ENCODE measurements at regions not wholly inside any gene's neighbourhood (a gene's known extent, or its start where the extent isn't known, plus 50 kb on each side); places are given as distances from the start of the nearest gene placed in this dataset.

DNA sequence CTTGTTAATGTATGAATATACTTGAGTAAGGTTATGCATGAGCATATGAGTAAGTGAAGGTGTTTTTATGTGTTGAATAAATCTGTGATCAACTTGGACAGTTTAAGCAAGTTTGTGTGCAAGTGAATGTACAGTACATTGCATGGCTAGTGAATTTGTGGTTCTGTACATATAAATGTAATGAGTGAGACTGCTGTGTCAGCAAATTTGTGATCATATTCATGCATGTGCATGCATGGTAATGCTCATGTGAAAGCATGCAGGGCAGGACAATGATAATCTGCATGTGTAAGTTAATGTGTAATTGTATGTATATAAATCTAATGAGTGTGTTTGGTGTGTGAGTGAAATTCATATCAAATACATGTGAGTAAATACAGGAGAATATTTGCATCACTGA is 188.5 kb downstream of the PWWP3B start:
- ATAC-seq, result no peak
- no peak for TF ChIP-seq TOX (CRISPR knock-in tag; IDR thresholded peaks at IDR 0.05; ENCODE audit: borderline replicate concordance)
- no peak for TF ChIP-seq GLIS3 (CRISPR knock-in tag; IDR thresholded peaks at IDR 0.05)
- TF ChIP-seq ISL1 (CRISPR knock-in tag; IDR thresholded peaks at IDR 0.05), result no peak
- TF ChIP-seq, protein P1, sequence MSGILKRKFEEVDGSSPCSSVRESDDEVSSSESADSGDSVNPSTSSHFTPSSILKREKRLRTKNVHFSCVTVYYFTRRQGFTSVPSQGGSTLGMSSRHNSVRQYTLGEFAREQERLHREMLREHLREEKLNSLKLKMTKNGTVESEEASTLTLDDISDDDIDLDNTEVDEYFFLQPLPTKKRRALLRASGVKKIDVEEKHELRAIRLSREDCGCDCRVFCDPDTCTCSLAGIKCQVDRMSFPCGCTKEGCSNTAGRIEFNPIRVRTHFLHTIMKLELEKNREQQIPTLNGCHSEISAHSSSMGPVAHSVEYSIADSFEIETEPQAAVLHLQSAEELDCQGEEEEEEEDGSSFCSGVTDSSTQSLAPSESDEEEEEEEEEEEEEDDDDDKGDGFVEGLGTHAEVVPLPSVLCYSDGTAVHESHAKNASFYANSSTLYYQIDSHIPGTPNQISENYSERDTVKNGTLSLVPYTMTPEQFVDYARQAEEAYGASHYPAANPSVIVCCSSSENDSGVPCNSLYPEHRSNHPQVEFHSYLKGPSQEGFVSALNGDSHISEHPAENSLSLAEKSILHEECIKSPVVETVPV (CRISPR knock-in tag; IDR thresholded peaks at IDR 0.05), result no peak
- no peak for TF ChIP-seq ZNF70 (CRISPR knock-in tag; IDR thresholded peaks at IDR 0.05)
- no peak for TF ChIP-seq TCF4 (CRISPR knock-in tag; IDR thresholded peaks at IDR 0.05; ENCODE audit: borderline replicate concordance)
- TF ChIP-seq ZNF565 (CRISPR knock-in tag; conservative IDR thresholded peaks at IDR 0.05; ENCODE audit: low read depth), result no peak
- no peak for TF ChIP-seq POU6F1 (CRISPR knock-in tag; IDR thresholded peaks at IDR 0.05; ENCODE audit: borderline replicate concordance, low read depth)
- TF ChIP-seq, protein P2, sequence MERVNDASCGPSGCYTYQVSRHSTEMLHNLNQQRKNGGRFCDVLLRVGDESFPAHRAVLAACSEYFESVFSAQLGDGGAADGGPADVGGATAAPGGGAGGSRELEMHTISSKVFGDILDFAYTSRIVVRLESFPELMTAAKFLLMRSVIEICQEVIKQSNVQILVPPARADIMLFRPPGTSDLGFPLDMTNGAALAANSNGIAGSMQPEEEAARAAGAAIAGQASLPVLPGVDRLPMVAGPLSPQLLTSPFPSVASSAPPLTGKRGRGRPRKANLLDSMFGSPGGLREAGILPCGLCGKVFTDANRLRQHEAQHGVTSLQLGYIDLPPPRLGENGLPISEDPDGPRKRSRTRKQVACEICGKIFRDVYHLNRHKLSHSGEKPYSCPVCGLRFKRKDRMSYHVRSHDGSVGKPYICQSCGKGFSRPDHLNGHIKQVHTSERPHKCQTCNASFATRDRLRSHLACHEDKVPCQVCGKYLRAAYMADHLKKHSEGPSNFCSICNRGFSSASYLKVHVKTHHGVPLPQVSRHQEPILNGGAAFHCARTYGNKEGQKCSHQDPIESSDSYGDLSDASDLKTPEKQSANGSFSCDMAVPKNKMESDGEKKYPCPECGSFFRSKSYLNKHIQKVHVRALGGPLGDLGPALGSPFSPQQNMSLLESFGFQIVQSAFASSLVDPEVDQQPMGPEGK (CRISPR knock-in tag; IDR thresholded peaks at IDR 0.05; ENCODE audit: borderline replicate concordance), result no peak
- no peak for TF ChIP-seq OSR1 (CRISPR knock-in tag; IDR thresholded peaks at IDR 0.05)

GRCh38 chrX:106363214-106363613 is 195.1 kb downstream of the PWWP3B start:
- TF ChIP-seq OSR1 (CRISPR knock-in tag; IDR thresholded peaks at IDR 0.05) (no peak), CREB5 (CRISPR knock-in tag; IDR thresholded peaks at IDR 0.05; ENCODE audit: low read depth) (no peak), GLIS3 (CRISPR knock-in tag; IDR thresholded peaks at IDR 0.05) (no peak)
- no peak for ATAC-seq

DNA sequence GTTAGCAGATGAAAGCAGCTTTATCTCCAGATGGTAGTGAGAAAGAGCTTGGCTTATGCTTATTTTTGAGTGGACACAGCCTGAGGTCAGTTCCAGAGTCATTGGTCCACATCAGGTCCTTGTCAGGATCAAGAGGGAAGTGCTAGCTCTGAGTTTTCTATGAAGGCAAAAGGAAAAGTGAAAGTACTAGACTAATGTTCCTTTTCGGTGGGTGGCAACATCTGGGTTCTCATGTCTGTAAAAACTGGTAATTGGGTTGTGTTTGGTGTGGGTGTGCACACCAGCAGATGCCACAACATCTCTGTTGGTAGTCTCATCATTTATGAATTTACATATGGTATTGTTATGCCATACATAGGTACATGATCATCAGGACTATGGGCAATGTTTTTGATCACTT is 210.5 kb downstream of the PWWP3B start:
- TF ChIP-seq, protein P1 (CRISPR knock-in tag; IDR thresholded peaks at IDR 0.05), result no peak
- TF ChIP-seq GLIS3 (CRISPR knock-in tag; IDR thresholded peaks at IDR 0.05), result no peak
- TF ChIP-seq ZC3H10 (CRISPR knock-in tag; IDR thresholded peaks at IDR 0.05), result no peak
- TF ChIP-seq ZFP3 (CRISPR knock-in tag; IDR thresholded peaks at IDR 0.05), result no peak
- TF ChIP-seq TOX (CRISPR knock-in tag; IDR thresholded peaks at IDR 0.05; ENCODE audit: borderline replicate concordance), result no peak
- TF ChIP-seq, protein P2 (CRISPR knock-in tag; IDR thresholded peaks at IDR 0.05; ENCODE audit: borderline replicate concordance), result no peak
- no peak for TF ChIP-seq ARNTL (CRISPR knock-in tag; IDR thresholded peaks at IDR 0.05; ENCODE audit: borderline replicate concordance, low read depth)
- TF ChIP-seq OSR1 (CRISPR knock-in tag; IDR thresholded peaks at IDR 0.05), result no peak
- TF ChIP-seq CSDC2 (CRISPR knock-in tag; IDR thresholded peaks at IDR 0.05), result no peak
- no peak for TF ChIP-seq ZNF565 (CRISPR knock-in tag; conservative IDR thresholded peaks at IDR 0.05; ENCODE audit: low read depth)
- no peak for TF ChIP-seq TCF4 (CRISPR knock-in tag; IDR thresholded peaks at IDR 0.05; ENCODE audit: borderline replicate concordance)
- TF ChIP-seq RARB (CRISPR knock-in tag; IDR thresholded peaks at IDR 0.05), result no peak
- no peak for TF ChIP-seq TSHZ2 (CRISPR knock-in tag; IDR thresholded peaks at IDR 0.05)
- no peak for TF ChIP-seq ISL1 (CRISPR knock-in tag; IDR thresholded peaks at IDR 0.05)
- no peak for ATAC-seq

Measured in SK-N-SH treated with all-trans-retinoic acid at 6 μM for 48 hours (cell line).